GM12873 (cell line): ENCODE measurements at regions not wholly inside any gene's neighbourhood (a gene's known extent, or its start where the extent isn't known, plus 50 kb on each side); places are given as distances from the start of the nearest gene placed in this dataset.

ENCODE experiments used
- CTCF ChIP-seq: IDR thresholded peaks from 2 replicates; pipeline ENCODE4 v1.5.1; 2012; ENCODE audit warnings: low read depth, mild to moderate bottlenecking, moderate library complexity, low read length, control low read depth; ENCODE audit not compliant: insufficient read depth; ENCODE audit errors: missing control alignments

GRCh38 chrX:139297638-139298037, 232.9 kb upstream of the F9 start:
- TF ChIP-seq CTCF = no peak

GRCh38 chrX:139293991-139294390, 236.5 kb upstream of the F9 start:
- TF ChIP-seq CTCF = no peak

- no peak for TF ChIP-seq CTCF
Observed at GRCh38 chrX:139290310-139290709, 240.2 kb upstream of the F9 start.

- no peak for TF ChIP-seq CTCF
Observed at GRCh38 chrX:139287155-139287924, 243.2 kb upstream of the F9 start.

GRCh38 chrX:139286342-139286741, 244.2 kb upstream of the F9 start:
- TF ChIP-seq CTCF = no peak

- no peak for TF ChIP-seq CTCF
Observed at GRCh38 chrX:139267851-139268250, 262.7 kb upstream of the F9 start.

GRCh38 chrX:139246295-139246694, 284.2 kb upstream of the F9 start:
- TF ChIP-seq CTCF = no peak

GRCh38 chrX:139237141-139237540, 293.4 kb upstream of the F9 start:
- TF ChIP-seq CTCF = no peak
